Ovary (tissue), 3 donors: ENCODE measurements at regions not wholly inside any gene's neighbourhood (a gene's known extent, or its start where the extent isn't known, plus 50 kb on each side); places are given as distances from the start of the nearest gene placed in this dataset.

Experiments used
- CTCF ChIP-seq, 3 donors: fragments of 450-650 bp in 2 of 3; fragments of 200-600 bp in 1 of 3; IDR thresholded peaks; one replicate each; pipeline versions ENCODE4 v1.5.1 to v1.8.0; 2016 to 2022; ENCODE audit warnings: antibody characterized with exemption in 3 of 3, mild to moderate bottlenecking in 1 of 3
- POLR2A ChIP-seq: fragments of 450-650 bp; IDR thresholded peaks from one replicate; pipeline ENCODE4 v1.6.1; 2017; ENCODE audit warnings: antibody characterized with exemption, mild to moderate bottlenecking, moderate library complexity
- donor health status: DM: no; HTN: no; CAD: no.

GRCh38 chr3:180375831-180376230 lies 226.1 kb upstream of the TTC14 start:
- TF ChIP-seq CTCF (IDR thresholded peaks at IDR 0.05) (no peak), POLR2A (no peak)
